HL-60 (cell line): ENCODE measurements at regions not wholly inside any gene's neighbourhood (a gene's known extent, or its start where the extent isn't known, plus 50 kb on each side); places are given as distances from the start of the nearest gene placed in this dataset.

Experiments used
- CTCF ChIP-seq: IDR thresholded peaks from one replicate; pipeline ENCODE4 v1.5.1; 2011; ENCODE audit warnings: low read length, control low read depth, inconsistent platforms; ENCODE audit not compliant: insufficient read depth
- GABPA ChIP-seq: IDR thresholded peaks from 2 replicates; pipeline ENCODE4 v1.6.1; 2012; ENCODE audit warnings: low read depth
- POLR2AphosphoS5 ChIP-seq: IDR thresholded peaks from 2 replicates; pipeline ENCODE4 v1.6.1; 2012; ENCODE audit warnings: low read depth
- REST ChIP-seq: IDR thresholded peaks from 2 replicates; pipeline ENCODE4 v1.6.1; 2012; ENCODE audit warnings: low read depth; ENCODE audit not compliant: insufficient replicate concordance

GRCh38 chr4:156294577-156294976 is 340.9 kb upstream of the CTSO start:
- TF ChIP-seq GABPA = no peak
- TF ChIP-seq CTCF = no peak
- no peak for TF ChIP-seq REST
- no peak for TF ChIP-seq POLR2AphosphoS5
